Liver (tissue), 3 donors: ENCODE measurements at regions not wholly inside any gene's neighbourhood (a gene's known extent, or its start where the extent isn't known, plus 50 kb on each side); places are given as distances from the start of the nearest gene placed in this dataset.

ENCODE experiments used
- ATF3 ChIP-seq: IDR thresholded peaks from 2 replicates; pipeline ENCODE4 v1.6.1; 2016; ENCODE audit warnings: antibody characterized with exemption
- CTCF ChIP-seq: fragments of 150-350 bp; IDR thresholded peaks from 2 replicates; pipeline ENCODE4 v1.5.1; 2017; ENCODE audit warnings: improper control_type of control experiment, low read depth, low read length; ENCODE audit not compliant: missing input control
- FOXA1 ChIP-seq: IDR thresholded peaks from 2 replicates; pipeline ENCODE4 v1.6.1; 2016; ENCODE audit warnings: antibody characterized with exemption
- FOXA2 ChIP-seq: IDR thresholded peaks from 2 replicates; pipeline ENCODE4 v1.6.1; 2016; ENCODE audit warnings: antibody characterized with exemption
- GABPA ChIP-seq, 2 donors: IDR thresholded peaks in 1 of 2; conservative IDR thresholded peaks in 1 of 2; 2 replicates each; pipeline ENCODE4 v1.6.1; 2016; ENCODE audit warnings: antibody characterized with exemption in 2 of 2, mild to moderate bottlenecking in 1 of 2, moderate library complexity in 1 of 2
- HNF4A ChIP-seq, 2 donors: conservative IDR thresholded peaks; 2 replicates each; pipeline ENCODE4 v1.6.1; 2016; ENCODE audit warnings: antibody characterized with exemption in 2 of 2, mild to moderate bottlenecking in 2 of 2
- JUND ChIP-seq, 2 donors: IDR thresholded peaks; 2 replicates each; pipeline ENCODE4 v1.6.1; 2016; ENCODE audit warnings: antibody characterized with exemption in 2 of 2
- RAD21 ChIP-seq, 2 donors: IDR thresholded peaks; 2 replicates each; pipeline ENCODE4 v1.6.1; 2016; ENCODE audit warnings: antibody characterized with exemption in 2 of 2, mild to moderate bottlenecking in 2 of 2
- RXRA ChIP-seq, 2 donors: IDR thresholded peaks; 2 replicates each; pipeline ENCODE4 v1.6.1; 2017 to 2018; ENCODE audit warnings: antibody characterized with exemption in 2 of 2, mild to moderate bottlenecking in 1 of 2
- SP1 ChIP-seq: IDR thresholded peaks from 2 replicates; pipeline ENCODE4 v1.6.1; 2018; ENCODE audit warnings: antibody characterized with exemption, mild to moderate bottlenecking
- TAF1 ChIP-seq: conservative IDR thresholded peaks from 2 replicates; pipeline ENCODE4 v1.6.1; 2016; ENCODE audit warnings: antibody characterized with exemption, mild to moderate bottlenecking
- YY1 ChIP-seq: IDR thresholded peaks from 2 replicates; pipeline ENCODE4 v1.6.1; 2016; ENCODE audit warnings: antibody characterized with exemption, mild to moderate bottlenecking
- TF ChIP-seq, protein P1 (sequence below): IDR thresholded peaks from 2 replicates; pipeline ENCODE4 v1.6.1; 2016; ENCODE audit warnings: antibody characterized with exemption, mild to moderate bottlenecking
- TF ChIP-seq, protein P2 (sequence below): IDR thresholded peaks from 2 replicates; pipeline ENCODE4 v1.6.1; 2016; ENCODE audit warnings: antibody characterized with exemption
- donor health status: healthy.
- donor health status: healthy.

DNA sequence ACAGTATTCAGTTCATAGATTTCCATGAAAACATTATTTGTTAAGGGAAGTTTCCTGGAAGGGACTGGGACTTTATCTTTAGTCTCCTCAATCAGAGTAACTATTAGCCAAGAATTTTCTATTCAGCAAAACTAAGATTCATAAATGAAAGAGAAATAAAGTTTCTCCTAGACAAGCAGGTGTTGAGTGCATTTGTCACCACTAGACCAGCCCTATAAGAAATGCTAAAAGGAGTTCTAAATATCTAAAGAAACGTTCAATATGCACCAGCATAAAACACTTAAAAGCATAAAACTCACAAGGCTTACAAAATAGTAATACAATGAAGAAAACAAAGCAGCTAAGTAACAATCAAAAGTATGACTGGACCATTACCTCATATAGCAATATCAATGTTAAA, 423.0 kb downstream of the TECRL start:
- TF ChIP-seq CTCF (no peak), RAD21 (IDR thresholded peaks at IDR 0.05) (no peak), JUND (IDR thresholded peaks at IDR 0.05) (no peak), YY1 (no peak), ATF3 (no peak), SP1 (no peak), GABPA (IDR thresholded peaks at IDR 0.05 in 1 of 2, conservative IDR thresholded peaks at IDR 0.05 in 1 of 2) (no peak), RXRA (IDR thresholded peaks at IDR 0.05) (no peak), TAF1 (no peak), FOXA2 (no peak), FOXA1 (no peak), HNF4A (conservative IDR thresholded peaks at IDR 0.05) (no peak)
- TF ChIP-seq, protein P1, sequence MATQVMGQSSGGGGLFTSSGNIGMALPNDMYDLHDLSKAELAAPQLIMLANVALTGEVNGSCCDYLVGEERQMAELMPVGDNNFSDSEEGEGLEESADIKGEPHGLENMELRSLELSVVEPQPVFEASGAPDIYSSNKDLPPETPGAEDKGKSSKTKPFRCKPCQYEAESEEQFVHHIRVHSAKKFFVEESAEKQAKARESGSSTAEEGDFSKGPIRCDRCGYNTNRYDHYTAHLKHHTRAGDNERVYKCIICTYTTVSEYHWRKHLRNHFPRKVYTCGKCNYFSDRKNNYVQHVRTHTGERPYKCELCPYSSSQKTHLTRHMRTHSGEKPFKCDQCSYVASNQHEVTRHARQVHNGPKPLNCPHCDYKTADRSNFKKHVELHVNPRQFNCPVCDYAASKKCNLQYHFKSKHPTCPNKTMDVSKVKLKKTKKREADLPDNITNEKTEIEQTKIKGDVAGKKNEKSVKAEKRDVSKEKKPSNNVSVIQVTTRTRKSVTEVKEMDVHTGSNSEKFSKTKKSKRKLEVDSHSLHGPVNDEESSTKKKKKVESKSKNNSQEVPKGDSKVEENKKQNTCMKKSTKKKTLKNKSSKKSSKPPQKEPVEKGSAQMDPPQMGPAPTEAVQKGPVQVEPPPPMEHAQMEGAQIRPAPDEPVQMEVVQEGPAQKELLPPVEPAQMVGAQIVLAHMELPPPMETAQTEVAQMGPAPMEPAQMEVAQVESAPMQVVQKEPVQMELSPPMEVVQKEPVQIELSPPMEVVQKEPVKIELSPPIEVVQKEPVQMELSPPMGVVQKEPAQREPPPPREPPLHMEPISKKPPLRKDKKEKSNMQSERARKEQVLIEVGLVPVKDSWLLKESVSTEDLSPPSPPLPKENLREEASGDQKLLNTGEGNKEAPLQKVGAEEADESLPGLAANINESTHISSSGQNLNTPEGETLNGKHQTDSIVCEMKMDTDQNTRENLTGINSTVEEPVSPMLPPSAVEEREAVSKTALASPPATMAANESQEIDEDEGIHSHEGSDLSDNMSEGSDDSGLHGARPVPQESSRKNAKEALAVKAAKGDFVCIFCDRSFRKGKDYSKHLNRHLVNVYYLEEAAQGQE = no peak
- TF ChIP-seq, protein P2, sequence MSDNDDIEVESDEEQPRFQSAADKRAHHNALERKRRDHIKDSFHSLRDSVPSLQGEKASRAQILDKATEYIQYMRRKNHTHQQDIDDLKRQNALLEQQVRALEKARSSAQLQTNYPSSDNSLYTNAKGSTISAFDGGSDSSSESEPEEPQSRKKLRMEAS = no peak
